ENCODE measurements at regions not wholly inside any gene's neighbourhood (a gene's known extent, or its start where the extent isn't known, plus 50 kb on each side); places are given as distances from the start of the nearest gene placed in this dataset.

DNA sequence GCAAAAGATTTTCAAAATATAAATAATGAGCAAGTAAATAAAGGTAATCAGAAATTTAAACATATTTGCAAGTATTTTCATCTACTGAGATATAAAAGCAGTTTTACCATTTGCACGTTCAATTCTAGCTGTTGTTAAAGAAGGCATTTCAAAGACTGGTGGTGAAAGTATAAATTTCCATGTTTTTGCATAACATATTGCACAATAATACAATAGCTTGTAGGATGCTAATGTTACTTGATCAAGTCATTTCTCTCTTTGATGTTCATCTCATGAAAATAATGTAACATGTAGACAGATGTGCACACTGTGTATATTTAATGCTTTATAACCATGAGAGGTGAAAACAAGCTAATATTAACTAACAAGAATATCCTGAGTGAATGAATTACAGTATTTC lies 651.9 kb downstream of the CDH9 start:
- no peak for TF ChIP-seq POLR2A (IDR thresholded peaks at IDR 0.05)
- TF ChIP-seq, protein P1, sequence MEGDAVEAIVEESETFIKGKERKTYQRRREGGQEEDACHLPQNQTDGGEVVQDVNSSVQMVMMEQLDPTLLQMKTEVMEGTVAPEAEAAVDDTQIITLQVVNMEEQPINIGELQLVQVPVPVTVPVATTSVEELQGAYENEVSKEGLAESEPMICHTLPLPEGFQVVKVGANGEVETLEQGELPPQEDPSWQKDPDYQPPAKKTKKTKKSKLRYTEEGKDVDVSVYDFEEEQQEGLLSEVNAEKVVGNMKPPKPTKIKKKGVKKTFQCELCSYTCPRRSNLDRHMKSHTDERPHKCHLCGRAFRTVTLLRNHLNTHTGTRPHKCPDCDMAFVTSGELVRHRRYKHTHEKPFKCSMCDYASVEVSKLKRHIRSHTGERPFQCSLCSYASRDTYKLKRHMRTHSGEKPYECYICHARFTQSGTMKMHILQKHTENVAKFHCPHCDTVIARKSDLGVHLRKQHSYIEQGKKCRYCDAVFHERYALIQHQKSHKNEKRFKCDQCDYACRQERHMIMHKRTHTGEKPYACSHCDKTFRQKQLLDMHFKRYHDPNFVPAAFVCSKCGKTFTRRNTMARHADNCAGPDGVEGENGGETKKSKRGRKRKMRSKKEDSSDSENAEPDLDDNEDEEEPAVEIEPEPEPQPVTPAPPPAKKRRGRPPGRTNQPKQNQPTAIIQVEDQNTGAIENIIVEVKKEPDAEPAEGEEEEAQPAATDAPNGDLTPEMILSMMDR (IDR thresholded peaks at IDR 0.05), result no peak

Measured in prostate gland (tissue), 2 donors.